ENCODE measurements at regions not wholly inside any gene's neighbourhood (a gene's known extent, or its start where the extent isn't known, plus 50 kb on each side); places are given as distances from the start of the nearest gene placed in this dataset.

GRCh38 chr10:43979551-43979950, 330.9 kb upstream of the ZNF32 start:
- TF ChIP-seq CTCF (conservative IDR thresholded peaks at IDR 0.05 in 1 of 2, IDR thresholded peaks at IDR 0.05 in 1 of 2; ENCODE audit: extremely low read depth in 1 of 2, insufficient read depth in 1 of 2, low read depth in 1 of 2, low read length in 2 of 2), result no peak
- no peak for TF ChIP-seq EZH2 (IDR thresholded peaks at IDR 0.05; ENCODE audit: borderline replicate concordance, low read length)
